Right lobe of liver (tissue), 4 donors: ENCODE measurements at regions not wholly inside any gene's neighbourhood (a gene's known extent, or its start where the extent isn't known, plus 50 kb on each side); places are given as distances from the start of the nearest gene placed in this dataset.

Experiments
- CTCF ChIP-seq, 4 donors: fragments of 200-600 bp in 3 of 4; fragments of 450-650 bp in 1 of 4; IDR thresholded peaks; one replicate each; pipeline versions ENCODE4 v1.5.1 to v1.8.0; 2016 to 2022; ENCODE audit warnings: antibody characterized with exemption in 4 of 4, mild to moderate bottlenecking in 2 of 4
- POLR2A ChIP-seq: fragments of 450-650 bp; IDR thresholded peaks from one replicate; pipeline ENCODE4 v1.6.1; 2017; ENCODE audit warnings: antibody characterized with exemption, mild to moderate bottlenecking
- donor health status: DM: no; HTN: no; CAD: no.
- donor health status: DM: no; HTN: no; CAD: no.
- donor health status: DM: no; HTN: yes; CAD: no.

- TF ChIP-seq CTCF (IDR thresholded peaks at IDR 0.05) (no peak), POLR2A (no peak)
These were observed 262.7 kb downstream of the CD83 start for GRCh38 chr6:14380086-14380820.
